Mucosa of rectum (tissue), 2 donors: ENCODE measurements at regions not wholly inside any gene's neighbourhood (a gene's known extent, or its start where the extent isn't known, plus 50 kb on each side); places are given as distances from the start of the nearest gene placed in this dataset.
"Not testable (repeated sequence)": the region's sequence is repeated elsewhere in the genome, so short reads cannot be mapped to it uniquely, and the experiment has no call there.

Experiments
- H3K27ac ChIP-seq, 2 donors: one replicate each; pipeline ENCODE4 v1.7.0; 2013; ENCODE audit warnings: inconsistent platforms in 2 of 2, low read depth in 2 of 2, low read length in 2 of 2
- H3K27me3 ChIP-seq, 2 donors: one replicate each; pipeline ENCODE4 v1.7.0; 2013; ENCODE audit warnings: low read length in 2 of 2; ENCODE audit not compliant: control insufficient read depth in 2 of 2, insufficient read depth in 2 of 2
- H3K36me3 ChIP-seq, 2 donors: one replicate each; pipeline ENCODE4 v1.7.0; 2013; ENCODE audit warnings: low read length in 2 of 2; ENCODE audit not compliant: control insufficient read depth in 2 of 2, insufficient read depth in 2 of 2
- H3K4me1 ChIP-seq, 2 donors: one replicate each; pipeline ENCODE4 v1.7.0; 2013; ENCODE audit warnings: low read length in 2 of 2, mild to moderate bottlenecking in 1 of 2; ENCODE audit not compliant: control insufficient read depth in 2 of 2, insufficient read depth in 2 of 2
- H3K4me3 ChIP-seq, 2 donors: one replicate each; pipeline ENCODE4 v1.7.0; 2013; ENCODE audit warnings: low read length in 2 of 2
- H3K9ac ChIP-seq, 2 donors: one replicate each; pipeline ENCODE4 v1.7.0; 2013; ENCODE audit warnings: low read length in 2 of 2, low read depth in 1 of 2, mild to moderate bottlenecking in 1 of 2
- H3K9me3 ChIP-seq, 2 donors: one replicate each; pipeline ENCODE4 v1.7.0; 2013; ENCODE audit warnings: low read length in 2 of 2; ENCODE audit not compliant: control insufficient read depth in 2 of 2
- donor health status: healthy.
- donor health status: Normal muscosa, but diverticular disease.

DNA sequence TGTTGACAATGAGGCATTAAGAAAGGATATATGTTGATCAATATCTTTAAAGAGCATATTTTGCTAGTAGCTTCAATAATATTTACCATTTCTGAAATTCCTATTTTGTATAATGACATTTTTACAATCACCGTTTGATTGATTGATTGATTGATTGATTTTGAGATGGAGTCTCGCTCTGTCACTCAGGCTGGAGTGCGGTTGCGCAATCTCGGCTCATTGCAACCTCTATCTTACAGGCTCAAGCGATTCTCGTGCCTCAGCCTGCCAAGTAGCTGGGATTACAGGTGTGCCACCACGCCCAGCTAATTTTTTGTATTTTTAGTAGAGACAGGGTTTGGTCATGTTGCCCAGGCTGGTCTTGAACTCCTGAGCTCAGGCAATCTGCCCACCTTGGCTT is 150.9 kb upstream of the TEX13D start:
- H3K4me1 ChIP-seq, H3K4me3 ChIP-seq, H3K27ac ChIP-seq, H3K9ac ChIP-seq, H3K27me3 ChIP-seq, H3K36me3 ChIP-seq, H3K9me3 ChIP-seq: not testable (repeated sequence)

DNA sequence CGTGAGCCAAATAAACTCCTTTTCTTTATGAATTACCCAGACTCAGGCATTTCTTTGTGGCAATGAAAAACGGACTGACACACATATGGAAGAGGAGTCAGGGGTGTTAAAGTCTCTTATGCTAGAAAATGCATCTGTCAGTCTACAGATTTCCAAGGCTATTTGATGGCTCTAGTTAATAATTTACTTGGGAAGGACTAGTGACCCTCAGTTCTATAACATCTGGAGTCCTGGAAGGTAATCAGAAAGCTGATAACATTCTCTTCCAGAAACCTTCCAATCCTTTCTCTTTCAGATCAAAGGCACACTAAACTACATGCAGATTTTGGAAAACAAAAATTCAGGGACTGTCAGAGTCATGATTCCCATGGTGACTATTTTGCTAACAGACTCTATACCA is 142.0 kb upstream of the TEX13D start:
- Histone ChIP-seq H3K36me3 (no peaks in the 10 kb centered on the region), H3K9ac (no peak overlapping the region), H3K27ac (no peak overlapping the region), H3K4me1 (no peaks in the 10 kb centered on the region), H3K27me3 (no peaks in the 10 kb centered on the region), H3K9me3 (no peaks in the 10 kb centered on the region), H3K4me3 (no peak overlapping the region)

DNA sequence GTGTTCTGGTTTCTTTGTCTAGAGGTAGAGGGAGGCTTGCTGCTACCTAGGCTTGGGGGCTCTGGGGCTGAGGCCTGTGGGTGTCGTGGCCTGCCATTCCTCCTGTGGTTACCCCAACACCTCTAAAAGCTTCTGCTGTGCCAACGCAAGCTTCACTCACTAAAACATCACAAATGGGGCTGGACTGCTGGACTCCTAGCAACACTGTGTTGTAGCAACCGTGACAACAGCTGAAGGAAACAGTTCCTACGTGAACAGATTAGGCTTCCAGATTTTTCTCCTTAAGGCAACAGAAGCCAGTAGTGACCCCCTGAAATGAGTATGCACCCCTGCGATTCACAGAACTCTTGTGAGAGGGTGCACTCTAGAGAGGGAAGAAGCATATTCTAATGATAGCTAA is 138.3 kb upstream of the TEX13D start:
- H3K4me1 ChIP-seq = no peaks in the 10 kb centered on the region
- H3K9me3 ChIP-seq = no peaks in the 10 kb centered on the region
- H3K27me3 ChIP-seq = no peaks in the 10 kb centered on the region
- H3K36me3 ChIP-seq = no peaks in the 10 kb centered on the region
- H3K27ac ChIP-seq = no peak overlapping the region
- no peak overlapping the region for H3K4me3 ChIP-seq
- no peak overlapping the region for H3K9ac ChIP-seq

DNA sequence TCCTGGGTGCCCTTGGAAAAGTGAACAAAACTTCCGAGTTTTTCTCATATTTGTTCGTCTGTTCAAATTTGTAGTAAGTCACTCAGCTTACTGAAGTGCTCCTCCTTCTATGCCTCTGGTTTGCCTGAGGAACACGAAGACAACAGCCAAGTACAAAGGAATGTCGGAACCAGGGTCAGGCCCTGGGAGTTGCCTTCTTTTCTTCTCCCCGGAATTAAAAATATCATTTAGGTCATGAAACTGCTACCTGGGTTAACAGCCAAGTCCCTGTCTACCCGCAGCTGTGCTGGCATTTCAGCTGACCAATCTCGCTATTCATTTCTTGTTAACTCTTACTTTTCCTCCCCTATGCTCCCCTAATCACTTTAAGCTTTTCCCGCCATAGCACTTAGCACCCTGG is 137.6 kb upstream of the TEX13D start:
- Histone ChIP-seq H3K4me1 (no peaks in the 10 kb centered on the region), H3K27ac (no peak overlapping the region), H3K4me3 (no peak overlapping the region), H3K9ac (no peak overlapping the region), H3K27me3 (no peaks in the 10 kb centered on the region), H3K36me3 (no peaks in the 10 kb centered on the region), H3K9me3 (no peaks in the 10 kb centered on the region)

DNA sequence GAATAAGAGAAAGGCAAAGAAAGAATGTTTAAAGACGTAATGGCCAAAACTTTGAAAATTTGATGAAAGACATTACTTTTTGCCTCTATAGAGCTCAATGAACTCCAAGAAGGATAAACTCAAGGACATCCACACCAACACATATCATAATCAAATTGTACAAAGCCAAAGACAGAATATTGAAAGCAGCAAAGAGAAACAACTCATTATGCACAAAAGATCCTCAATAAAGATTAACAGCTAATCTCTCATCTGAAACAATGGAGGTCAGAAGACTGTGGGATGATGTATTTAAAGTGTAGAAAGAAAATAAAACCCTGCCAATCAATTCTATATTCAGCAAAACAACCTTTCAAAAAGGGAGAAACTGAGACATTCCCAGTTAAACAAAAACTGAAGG is 129.1 kb upstream of the TEX13D start:
- Histone ChIP-seq H3K27me3 (no peaks in the 10 kb centered on the region), H3K36me3 (no peaks in the 10 kb centered on the region), H3K27ac (no peak overlapping the region), H3K4me3 (no peak overlapping the region), H3K9ac (no peak overlapping the region), H3K9me3 (no peaks in the 10 kb centered on the region), H3K4me1 (no peaks in the 10 kb centered on the region)

DNA sequence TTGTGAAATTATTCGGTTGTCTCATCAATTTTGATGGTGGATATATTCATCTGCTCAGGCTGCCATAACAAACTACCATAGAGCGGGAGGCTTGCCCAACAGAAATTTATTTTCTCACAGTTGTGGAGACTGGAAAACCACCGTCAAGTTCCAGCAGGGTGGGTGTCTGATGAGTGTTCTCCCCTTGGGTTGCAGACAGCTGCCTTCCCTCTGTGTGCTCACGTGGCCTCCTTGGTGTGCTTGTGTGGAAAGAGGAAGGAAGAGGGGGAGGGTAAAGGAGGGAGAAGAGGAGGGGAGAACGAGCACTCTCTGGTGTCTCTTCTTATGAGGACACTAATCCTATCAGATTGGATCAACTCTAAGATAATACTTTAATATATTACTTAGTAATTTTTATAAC is 123.8 kb upstream of the TEX13D start:
- Histone ChIP-seq H3K4me1 (no peaks in the 10 kb centered on the region), H3K9me3 (no peaks in the 10 kb centered on the region), H3K4me3 (no peak overlapping the region), H3K27ac (no peak overlapping the region), H3K9ac (no peak overlapping the region), H3K27me3 (no peaks in the 10 kb centered on the region), H3K36me3 (no peaks in the 10 kb centered on the region)

DNA sequence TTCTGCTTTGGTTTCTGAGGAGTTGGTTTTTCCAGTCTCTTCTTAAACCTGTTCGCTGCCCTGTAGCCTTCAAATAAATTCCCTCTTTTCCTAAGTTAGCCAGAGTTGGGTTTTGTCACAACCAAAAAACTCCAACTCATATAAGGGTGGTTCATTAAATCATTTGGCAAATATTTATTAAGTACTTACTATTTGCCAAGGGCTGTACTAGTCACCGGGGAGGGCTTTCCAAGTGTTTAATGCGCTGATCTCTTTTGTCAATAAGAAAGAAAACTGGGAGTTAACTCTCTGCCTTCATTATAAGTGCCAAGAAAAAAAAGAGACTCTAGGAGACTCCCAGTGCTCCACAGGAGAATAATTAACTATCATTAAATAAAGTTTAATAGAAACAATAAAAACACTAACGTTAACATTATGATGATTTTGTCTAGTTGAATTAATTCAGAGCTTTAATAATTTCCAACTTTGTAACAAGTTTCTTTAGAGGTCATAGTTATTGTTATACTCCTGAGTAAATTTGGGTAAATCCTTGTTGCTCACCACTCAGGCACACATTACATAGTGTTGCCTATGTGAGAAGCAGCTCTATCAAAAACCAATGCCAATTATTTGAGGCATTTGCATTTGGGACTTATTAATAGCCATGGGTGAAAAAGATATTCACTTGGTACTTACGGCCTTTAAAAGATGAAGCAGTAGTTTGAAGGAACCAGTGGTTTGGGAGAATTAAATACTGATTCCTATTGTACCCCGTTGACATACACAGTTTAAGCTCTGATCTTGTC is 122.5 kb upstream of the TEX13D start:
- H3K27ac ChIP-seq = no peak overlapping the region

DNA sequence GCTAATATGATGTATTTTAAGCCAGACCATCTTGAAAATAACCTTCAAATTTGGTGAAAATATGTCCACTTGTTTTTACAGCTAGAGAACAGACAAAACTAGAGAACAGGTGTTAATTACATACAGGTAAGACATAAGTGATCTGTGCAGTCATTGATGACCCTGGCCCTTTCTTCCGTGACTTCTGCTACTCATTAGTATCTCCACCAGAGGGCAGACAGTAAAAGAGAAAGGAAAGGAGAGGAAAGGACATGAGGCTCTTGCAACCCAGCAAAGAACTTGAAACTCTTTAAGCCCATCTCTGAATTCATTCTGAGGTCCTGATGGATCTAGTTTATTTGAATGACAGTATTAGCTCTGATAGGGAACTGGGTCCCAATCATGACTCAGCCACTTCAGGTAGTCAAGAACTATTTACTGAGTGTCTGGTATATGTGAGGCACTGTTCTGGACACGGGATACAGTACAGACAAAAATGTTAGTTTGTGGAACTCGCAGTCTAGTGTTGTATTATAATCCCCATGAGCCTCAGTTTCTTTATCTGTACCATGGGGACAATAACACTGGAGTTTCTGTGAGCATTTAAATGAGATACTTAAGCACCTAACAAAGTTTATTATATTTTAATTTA is 121.0 kb upstream of the TEX13D start:
- no peaks in the 10 kb centered on the region for H3K36me3 ChIP-seq

More for the DNA sequence above, 122.5 kb upstream of the TEX13D start:
- Histone ChIP-seq H3K36me3 (no peaks in the 10 kb centered on the region), H3K9me3 (no peaks in the 10 kb centered on the region), H3K4me3 (no peak overlapping the region), H3K27me3 (no peaks in the 10 kb centered on the region), H3K9ac (no peak overlapping the region), H3K4me1 (no peaks in the 10 kb centered on the region)

DNA sequence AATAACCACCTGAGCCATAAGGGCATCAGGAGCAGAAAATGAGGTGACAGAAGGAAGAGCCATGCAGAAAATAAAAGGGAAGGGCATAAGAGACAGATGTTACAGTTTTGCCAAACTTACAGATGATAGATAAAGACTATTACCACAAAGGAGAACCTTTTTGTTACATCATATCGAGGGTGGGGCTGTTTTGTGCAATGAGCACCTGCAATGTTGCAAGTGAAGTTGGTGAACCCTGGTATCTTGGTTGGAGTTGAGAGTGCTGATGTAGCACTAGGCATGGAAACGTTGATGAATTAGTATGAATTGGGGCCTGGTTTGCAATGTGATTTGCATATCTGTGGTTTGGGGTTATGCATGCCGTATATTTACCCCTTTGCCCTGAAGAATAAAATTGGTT is 119.8 kb upstream of the TEX13D start:
- H3K9me3 ChIP-seq = no peaks in the 10 kb centered on the region
- no peak overlapping the region for H3K4me3 ChIP-seq
- no peaks in the 10 kb centered on the region for H3K4me1 ChIP-seq
- no peak overlapping the region for H3K9ac ChIP-seq
- H3K27me3 ChIP-seq = no peaks in the 10 kb centered on the region
- H3K27ac ChIP-seq = no peak overlapping the region
- no peaks in the 10 kb centered on the region for H3K36me3 ChIP-seq

More for the DNA sequence above, 121.0 kb upstream of the TEX13D start:
- Histone ChIP-seq H3K9me3 (no peaks in the 10 kb centered on the region), H3K9ac (no peak overlapping the region), H3K4me1 (no peaks in the 10 kb centered on the region), H3K4me3 (no peak overlapping the region), H3K27ac (no peak overlapping the region), H3K27me3 (no peaks in the 10 kb centered on the region)

DNA sequence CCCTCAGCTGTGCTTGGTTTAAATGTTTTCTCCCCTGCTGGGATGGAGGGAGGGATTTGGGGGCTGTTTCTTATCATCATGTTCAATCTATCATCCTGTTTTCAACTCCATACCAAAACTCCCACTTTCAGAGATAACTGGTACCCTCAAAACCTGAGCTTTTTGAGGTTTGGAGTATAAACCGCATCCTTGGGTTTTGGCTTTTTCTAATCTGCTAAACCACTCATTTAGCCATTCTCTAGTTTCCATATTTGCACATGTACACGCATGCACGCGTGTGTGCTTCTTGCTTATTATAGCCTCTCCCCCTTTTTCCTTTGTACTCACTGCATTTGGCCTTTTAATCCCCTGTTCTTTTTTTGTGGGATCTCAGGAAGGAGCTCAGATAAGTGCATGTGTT is 116.7 kb upstream of the TEX13D start:
- Histone ChIP-seq H3K4me1 (no peaks in the 10 kb centered on the region), H3K27me3 (no peaks in the 10 kb centered on the region), H3K9ac (no peak overlapping the region), H3K9me3 (no peaks in the 10 kb centered on the region), H3K4me3 (no peak overlapping the region), H3K36me3 (no peaks in the 10 kb centered on the region), H3K27ac (no peak overlapping the region)
